C4-2B (cell line): ENCODE measurements at regions not wholly inside any gene's neighbourhood (a gene's known extent, or its start where the extent isn't known, plus 50 kb on each side); places are given as distances from the start of the nearest gene placed in this dataset.

Experiments used
- CTCF ChIP-seq: fragments of 450-650 bp; conservative IDR thresholded peaks from 2 replicates; pipeline ENCODE4 v1.5.1; 2017; ENCODE audit warnings: mild to moderate bottlenecking
- ZFX ChIP-seq: fragments of 450-650 bp; IDR thresholded peaks from 2 replicates; pipeline ENCODE4 v1.6.1; 2017

GRCh38 chr10:111410740-111411139 lies 333.9 kb downstream of the ADRA2A start:
- TF ChIP-seq CTCF (no peak), ZFX (no peak)
